HG02981 (cell line): ENCODE measurements at regions not wholly inside any gene's neighbourhood (a gene's known extent, or its start where the extent isn't known, plus 50 kb on each side); places are given as distances from the start of the nearest gene placed in this dataset.

Source experiments
- ATAC-seq: cut with Tn5 transposase; IDR thresholded peaks from one replicate; pipeline ENCODE4 v1.9.1; 2021; ENCODE audit warnings: mild to moderate bottlenecking, moderate library complexity; ENCODE audit not compliant: unreplicated experiment

- ATAC-seq: no peak
Observed at GRCh38 chr9:80952363-80952922, 736.9 kb downstream of the TLE1 start.

GRCh38 chr9:80951675-80952074 lies 737.7 kb downstream of the TLE1 start:
- no peak for ATAC-seq

GRCh38 chr9:80948876-80949275 lies 740.5 kb downstream of the TLE1 start:
- ATAC-seq: no peak

GRCh38 chr9:80948066-80948465 lies 741.3 kb downstream of the TLE1 start:
- no peak for ATAC-seq

- no peak for ATAC-seq
Observed at GRCh38 chr9:80946496-80947170, 742.7 kb downstream of the TLE1 start.

GRCh38 chr9:80945436-80945835 lies 743.9 kb downstream of the TLE1 start:
- no peak for ATAC-seq

- no peak for ATAC-seq
Observed at GRCh38 chr9:80937645-80938044, 751.7 kb downstream of the TLE1 start.

GRCh38 chr9:80934095-80934494 lies 755.3 kb downstream of the TLE1 start:
- ATAC-seq: no peak

- no peak for ATAC-seq
Observed at GRCh38 chr9:80932947-80933780, 756.2 kb downstream of the TLE1 start.

- ATAC-seq: no peak
Observed at GRCh38 chr9:80932181-80932580, 757.2 kb downstream of the TLE1 start.

GRCh38 chr9:80931163-80931562 lies 758.2 kb downstream of the TLE1 start:
- ATAC-seq: no peak

- no peak for ATAC-seq
Observed at GRCh38 chr9:80928697-80929096, 760.6 kb downstream of the TLE1 start.

- ATAC-seq: no peak
Observed at GRCh38 chr9:80926611-80927010, 762.7 kb downstream of the TLE1 start.

GRCh38 chr9:80922544-80922943 lies 766.8 kb downstream of the TLE1 start:
- no peak for ATAC-seq

- ATAC-seq: no peak
Observed at GRCh38 chr9:80906728-80907127, 782.6 kb downstream of the TLE1 start.

- no peak for ATAC-seq
Observed at GRCh38 chr9:80899208-80899607, 790.1 kb downstream of the TLE1 start.

GRCh38 chr9:80893190-80893589 lies 796.2 kb downstream of the TLE1 start:
- no peak for ATAC-seq

GRCh38 chr9:80892703-80893102 lies 796.6 kb downstream of the TLE1 start:
- no peak for ATAC-seq

- ATAC-seq: no peak
Observed at GRCh38 chr9:80890124-80890523, 799.2 kb downstream of the TLE1 start.

- no peak for ATAC-seq
Observed at GRCh38 chr9:80885894-80886293, 803.5 kb downstream of the TLE1 start.

- no peak for ATAC-seq
Observed at GRCh38 chr9:80883826-80884579, 805.3 kb downstream of the TLE1 start.
